HG03469 (cell line): ENCODE measurements at regions not wholly inside any gene's neighbourhood (a gene's known extent, or its start where the extent isn't known, plus 50 kb on each side); places are given as distances from the start of the nearest gene placed in this dataset.
"Not testable (repeated sequence)": the region's sequence is repeated elsewhere in the genome, so short reads cannot be mapped to it uniquely, and the experiment has no call there.

Experiments
- ATAC-seq: cut with Tn5 transposase; IDR thresholded peaks from one replicate; pipeline ENCODE4 v1.9.1; 2021; ENCODE audit warnings: mild to moderate bottlenecking, moderate library complexity, moderate number of reproducible peaks; ENCODE audit not compliant: unreplicated experiment

GRCh38 chr2:87404411-87405255 is 343.3 kb upstream of the PLGLB2 start:
- ATAC-seq, result not testable (repeated sequence)

- not testable (repeated sequence) for ATAC-seq
These were observed 342.2 kb upstream of the PLGLB2 start for GRCh38 chr2:87405531-87406216.

GRCh38 chr2:87406406-87407175 is 341.3 kb upstream of the PLGLB2 start:
- ATAC-seq, result not testable (repeated sequence)

DNA sequence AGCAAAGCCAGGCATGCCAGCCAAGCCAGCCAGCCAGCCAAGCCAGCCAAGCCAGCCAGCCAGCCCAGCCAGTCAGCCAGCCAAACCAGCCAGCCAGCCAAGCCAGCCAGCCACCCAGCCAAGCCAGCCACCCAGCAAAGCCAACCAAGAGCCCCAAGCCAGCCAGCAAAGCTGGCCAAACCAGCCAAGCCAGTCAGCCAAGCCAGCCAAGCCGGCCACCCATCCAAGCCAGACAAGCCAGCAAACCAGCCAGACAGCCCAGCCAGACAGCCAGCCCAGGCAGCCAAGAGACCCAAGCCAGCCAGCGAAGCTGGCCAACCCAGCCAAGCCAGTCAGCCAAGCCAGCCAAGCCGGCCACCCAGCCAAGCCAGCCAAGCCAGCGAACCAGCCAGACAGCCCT is 338.3 kb upstream of the PLGLB2 start:
- not testable (repeated sequence) for ATAC-seq

GRCh38 chr2:87410371-87410770 is 337.5 kb upstream of the PLGLB2 start:
- not testable (repeated sequence) for ATAC-seq

DNA sequence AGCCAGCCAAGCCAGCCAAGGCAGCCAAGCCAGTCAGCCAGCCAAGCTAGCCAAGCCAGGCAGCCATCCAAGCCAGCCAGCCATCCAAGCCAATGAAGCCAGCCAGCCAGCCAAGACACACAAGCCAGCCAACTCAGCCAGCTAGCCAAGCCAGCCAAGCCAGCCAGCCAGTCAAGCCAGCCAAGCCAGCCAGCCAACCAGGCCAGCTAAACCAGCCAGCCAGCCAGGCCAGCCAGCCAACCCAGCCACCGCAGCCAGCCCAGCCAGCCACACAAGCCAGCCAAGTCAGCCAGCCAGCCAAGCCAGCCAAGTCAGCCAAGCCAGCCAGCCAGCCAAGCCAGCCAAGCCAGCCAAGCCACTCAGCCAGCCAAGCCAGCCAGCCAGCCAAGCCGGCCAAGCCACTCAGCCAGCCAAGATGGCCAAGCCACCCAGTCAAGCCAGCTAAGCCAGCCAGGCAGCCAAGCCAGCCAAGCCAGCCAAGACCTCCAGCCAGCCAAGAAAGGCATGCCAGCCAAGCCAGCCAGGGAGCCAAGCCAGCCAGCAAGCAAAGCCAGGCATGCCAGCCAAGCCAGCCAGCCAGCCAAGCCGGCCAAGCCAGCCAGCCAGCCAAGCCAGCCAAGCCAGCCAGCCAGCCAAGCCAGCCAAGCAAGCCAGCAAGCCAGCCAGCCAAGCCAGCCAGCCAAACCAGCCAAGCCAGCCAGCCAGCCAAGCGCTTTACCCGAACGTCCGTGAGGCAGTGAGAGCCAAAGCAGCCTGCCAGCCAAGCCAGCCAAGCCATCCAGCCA is 335.7 kb upstream of the PLGLB2 start:
- ATAC-seq, result not testable (repeated sequence)

GRCh38 chr2:87414331-87414730 is 333.6 kb upstream of the PLGLB2 start:
- not testable (repeated sequence) for ATAC-seq

DNA sequence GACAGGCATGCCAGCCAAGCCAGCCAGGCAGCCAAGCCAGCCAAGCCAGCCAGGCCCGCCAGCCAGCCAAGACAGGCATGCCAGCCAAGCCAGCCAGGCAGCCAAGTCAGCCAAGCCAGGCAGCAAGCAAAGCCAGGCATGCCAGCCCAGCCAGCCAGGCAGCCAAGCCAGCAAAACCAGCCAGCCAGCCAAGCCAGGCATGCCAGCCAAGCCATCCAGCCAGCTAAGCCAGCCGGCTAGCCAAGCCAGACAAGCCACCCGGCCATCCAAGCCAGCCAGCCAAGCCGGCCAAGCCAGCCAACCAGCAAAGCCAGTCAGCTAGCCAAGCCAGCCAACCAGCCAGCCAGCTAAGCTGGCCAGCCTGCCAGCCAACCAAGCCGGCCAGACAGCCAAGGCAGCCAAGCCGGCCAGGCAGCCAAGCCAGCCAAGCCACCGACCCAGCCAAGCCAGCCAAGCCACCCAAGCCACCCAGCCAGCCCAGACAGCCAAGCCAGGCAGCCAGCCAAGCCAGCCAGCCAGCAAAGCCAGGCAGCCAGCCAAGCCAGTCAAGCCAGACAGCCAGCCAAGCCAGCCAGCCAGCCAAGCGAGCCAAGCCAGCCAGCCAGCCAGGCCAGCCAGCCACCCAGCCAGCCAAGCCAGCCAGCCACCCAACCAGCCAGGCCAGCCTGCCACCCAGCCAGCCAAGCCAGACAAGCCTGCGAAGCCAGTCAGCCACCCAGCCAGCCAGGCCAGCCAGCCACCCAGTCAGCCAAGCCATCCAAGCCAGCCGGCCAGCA is 332.9 kb upstream of the PLGLB2 start:
- not testable (repeated sequence) for ATAC-seq

DNA sequence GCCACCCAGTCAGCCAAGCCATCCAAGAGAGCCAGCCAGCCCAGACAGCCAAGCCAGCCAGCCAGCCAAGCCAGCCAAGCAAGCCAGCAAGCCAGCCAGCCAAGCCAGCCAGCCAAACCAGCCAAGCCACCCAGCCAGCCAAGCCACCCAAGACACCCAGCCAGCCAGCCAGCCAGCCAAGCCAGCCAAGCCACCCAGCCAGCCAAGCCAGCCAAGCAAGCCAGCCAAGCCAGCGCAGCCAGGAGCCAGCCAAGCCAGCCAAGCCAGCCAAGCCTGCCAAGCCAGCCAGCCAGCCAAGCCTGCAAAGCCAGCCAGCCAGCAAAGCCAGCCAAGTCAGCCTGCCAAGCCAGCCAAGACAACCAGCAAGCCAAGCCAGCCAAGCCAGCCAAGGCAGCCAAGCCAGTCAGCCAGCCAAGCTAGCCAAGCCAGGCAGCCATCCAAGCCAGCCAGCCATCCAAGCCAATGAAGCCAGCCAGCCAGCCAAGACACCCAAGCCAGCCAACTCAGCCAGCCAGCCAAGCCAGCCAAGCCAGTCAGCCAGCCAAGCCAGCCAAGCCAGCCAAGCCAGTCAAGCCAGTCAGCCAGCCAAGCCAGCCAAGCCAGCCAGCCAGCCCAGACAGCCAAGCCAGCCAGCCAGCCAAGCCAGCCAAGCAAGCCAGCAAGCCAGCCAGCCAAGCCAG is 332.2 kb upstream of the PLGLB2 start:
- ATAC-seq, result not testable (repeated sequence)

DNA sequence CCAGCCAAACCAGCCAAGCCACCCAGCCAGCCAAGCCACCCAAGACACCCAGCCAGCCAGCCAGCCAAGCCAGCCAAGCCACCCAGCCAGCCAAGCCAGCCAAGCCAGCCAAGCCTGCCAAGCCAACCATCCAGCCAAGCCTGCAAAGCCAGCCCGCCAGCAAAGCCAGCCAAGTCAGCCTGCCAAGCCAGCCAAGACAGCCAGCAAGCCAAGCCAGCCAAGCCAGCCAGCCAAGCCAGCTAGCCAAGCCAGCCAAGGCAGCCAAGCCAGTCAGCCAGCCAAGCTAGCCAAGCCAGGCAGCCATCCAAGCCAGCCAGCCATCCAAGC is 331.7 kb upstream of the PLGLB2 start:
- not testable (repeated sequence) for ATAC-seq

GRCh38 chr2:87417147-87417546 is 330.7 kb upstream of the PLGLB2 start:
- ATAC-seq, result not testable (repeated sequence)

- ATAC-seq, result not testable (repeated sequence)
These were observed 329.9 kb upstream of the PLGLB2 start for GRCh38 chr2:87417742-87418567.

DNA sequence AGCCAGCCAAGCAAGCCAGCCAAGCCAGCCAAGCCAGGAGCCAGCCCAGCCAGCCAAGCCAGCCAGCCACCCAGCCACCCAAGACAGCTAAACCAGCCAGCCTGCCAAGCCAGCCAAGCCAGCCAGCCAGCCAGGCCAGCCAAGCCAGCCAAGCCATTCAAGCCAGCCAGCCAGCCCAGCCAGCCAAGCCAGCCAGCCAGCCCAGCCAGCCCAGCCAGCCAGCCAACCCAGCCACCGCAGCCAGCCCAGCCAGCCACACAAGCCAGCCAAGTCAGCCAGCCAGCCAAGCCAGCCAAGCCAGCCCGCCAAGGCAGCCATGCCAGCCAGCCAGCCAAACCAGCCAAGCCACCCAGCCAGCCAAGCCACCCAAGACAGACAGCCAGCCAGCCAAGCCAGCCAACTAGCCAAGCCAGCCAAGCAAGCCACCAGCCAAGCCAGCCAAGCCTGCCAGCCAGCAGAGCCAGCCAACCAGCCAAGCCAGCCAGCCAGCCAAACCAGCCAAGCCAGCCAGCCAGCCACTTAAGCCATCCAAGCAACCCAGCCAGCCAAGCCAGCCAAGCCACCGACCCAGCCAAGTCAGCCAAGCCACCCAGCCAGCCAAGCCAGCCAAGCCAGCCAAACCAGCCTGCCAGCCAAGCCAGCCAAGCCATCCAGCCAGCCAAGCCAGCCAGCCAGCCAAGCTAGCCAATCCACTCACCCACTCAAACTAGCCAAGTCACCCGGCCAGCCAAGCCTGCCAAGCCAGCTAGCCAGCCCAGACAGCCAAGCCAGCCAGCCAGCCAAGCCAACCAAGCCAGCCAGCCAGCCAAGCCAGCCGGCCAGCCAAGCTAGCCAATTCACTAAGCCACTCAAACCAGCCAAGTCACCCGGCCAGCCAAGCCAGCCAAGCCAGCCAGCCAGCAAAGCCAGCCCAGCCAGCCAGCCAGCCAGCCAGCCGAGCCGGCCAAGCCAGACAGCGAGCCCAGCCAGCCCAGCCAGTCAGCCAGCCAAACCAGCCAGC is 328.8 kb upstream of the PLGLB2 start:
- ATAC-seq, result not testable (repeated sequence)

- not testable (repeated sequence) for ATAC-seq
These were observed 327.9 kb upstream of the PLGLB2 start for GRCh38 chr2:87419980-87420379.

DNA sequence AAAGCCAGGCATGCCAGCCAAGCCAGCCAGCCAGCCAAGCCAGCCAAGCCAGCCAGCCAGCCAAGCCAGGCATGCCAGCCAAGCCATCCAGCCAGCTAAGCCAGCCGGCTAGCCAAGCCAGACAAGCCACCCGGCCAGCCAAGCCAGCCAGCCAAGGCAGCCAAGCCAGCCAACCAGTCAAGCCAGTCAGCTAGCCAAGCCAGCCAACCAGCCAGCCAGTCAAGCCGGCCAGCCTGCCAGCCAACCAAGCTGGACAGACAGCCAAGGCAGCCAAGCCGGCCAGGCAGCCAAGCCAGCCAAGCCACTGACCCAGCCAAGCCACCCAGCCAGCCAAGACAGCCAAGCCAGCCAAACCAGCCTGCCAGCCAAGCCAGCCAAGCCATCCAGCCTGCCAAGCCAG is 326.9 kb upstream of the PLGLB2 start:
- ATAC-seq, result not testable (repeated sequence)

DNA sequence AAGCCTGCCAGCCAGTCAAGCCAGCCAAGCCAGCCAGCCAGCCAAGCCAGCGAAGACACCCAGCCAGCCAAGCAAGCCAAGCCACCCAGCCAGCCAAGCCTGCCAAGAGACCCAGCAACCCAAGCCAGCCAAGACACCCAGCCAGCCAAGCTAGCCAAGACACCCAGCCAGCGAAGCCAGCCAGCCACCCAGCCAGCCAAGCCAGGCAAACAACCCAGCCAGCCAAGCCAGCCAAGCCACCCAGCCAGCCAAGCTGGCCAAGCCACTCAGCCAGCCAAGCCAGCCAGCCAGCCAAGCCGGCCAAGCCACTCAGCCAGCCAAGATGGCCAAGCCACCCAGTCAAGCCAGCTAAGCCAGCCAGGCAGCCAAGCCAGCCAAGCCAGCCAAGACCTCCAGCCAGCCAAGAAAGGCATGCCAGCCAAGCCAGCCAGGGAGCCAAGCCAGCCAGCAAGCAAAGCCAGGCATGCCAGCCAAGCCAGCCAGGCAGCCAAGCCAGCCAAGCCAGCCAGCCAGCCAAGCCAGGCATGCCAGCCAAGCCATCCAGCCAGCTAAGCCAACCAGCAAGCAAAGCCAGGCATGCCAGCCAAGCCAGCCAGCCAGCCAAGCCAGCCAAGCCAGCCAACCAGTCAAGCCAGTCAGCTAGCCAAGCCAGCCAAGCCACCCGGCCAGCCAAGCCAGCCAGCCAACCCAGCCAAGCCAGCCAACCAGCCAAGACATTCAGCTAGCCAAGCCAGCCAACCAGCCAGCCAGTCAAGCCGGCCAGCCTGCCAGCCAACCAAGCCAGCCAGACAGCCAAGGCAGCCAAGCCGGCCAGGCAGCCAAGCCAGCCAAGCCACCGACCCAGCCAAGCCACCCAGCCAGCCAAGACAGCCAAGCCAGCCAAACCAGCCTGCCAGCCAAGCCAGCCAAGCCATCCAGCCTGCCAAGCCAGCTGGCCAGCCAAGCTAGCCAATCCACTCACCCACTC is 323.8 kb upstream of the PLGLB2 start:
- ATAC-seq, result not testable (repeated sequence)
